GM18909 (cell line): ENCODE measurements at regions not wholly inside any gene's neighbourhood (a gene's known extent, or its start where the extent isn't known, plus 50 kb on each side); places are given as distances from the start of the nearest gene placed in this dataset.
"Not testable (repeated sequence)": the region's sequence is repeated elsewhere in the genome, so short reads cannot be mapped to it uniquely, and the experiment has no call there.

Experiments
- ATAC-seq: cut with Tn5 transposase; IDR thresholded peaks from one replicate; pipeline ENCODE4 v1.9.1; 2021; ENCODE audit warnings: mild to moderate bottlenecking; ENCODE audit not compliant: unreplicated experiment, poor library complexity

- ATAC-seq = no peak
These were observed 325.2 kb upstream of the CTNNB1 start for GRCh38 chr3:40873934-40874699.

- no peak for ATAC-seq
These were observed 323.7 kb upstream of the CTNNB1 start for GRCh38 chr3:40875581-40875980.

GRCh38 chr3:40876009-40876408 is 323.3 kb upstream of the CTNNB1 start:
- no peak for ATAC-seq

GRCh38 chr3:40876496-40876895 is 322.8 kb upstream of the CTNNB1 start:
- ATAC-seq = no peak

- ATAC-seq = no peak
These were observed 321.5 kb upstream of the CTNNB1 start for GRCh38 chr3:40877631-40878463.

- ATAC-seq = no peak
These were observed 320.8 kb upstream of the CTNNB1 start for GRCh38 chr3:40878464-40878905.

GRCh38 chr3:40885430-40885829 is 313.9 kb upstream of the CTNNB1 start:
- no peak for ATAC-seq

- no peak for ATAC-seq
These were observed 312.5 kb upstream of the CTNNB1 start for GRCh38 chr3:40886660-40887425.

- ATAC-seq = no peak
These were observed 308.1 kb upstream of the CTNNB1 start for GRCh38 chr3:40891186-40891585.

- ATAC-seq = no peak
These were observed 304.2 kb upstream of the CTNNB1 start for GRCh38 chr3:40895109-40895508.

- ATAC-seq = no peak
These were observed 300.0 kb upstream of the CTNNB1 start for GRCh38 chr3:40899286-40899712.

GRCh38 chr3:40901298-40901697 is 298.0 kb upstream of the CTNNB1 start:
- no peak for ATAC-seq

- ATAC-seq = no peak
These were observed 297.5 kb upstream of the CTNNB1 start for GRCh38 chr3:40901796-40902195.

GRCh38 chr3:40907907-40908465 is 291.3 kb upstream of the CTNNB1 start:
- ATAC-seq = not testable (repeated sequence)

- no peak for ATAC-seq
These were observed 290.7 kb upstream of the CTNNB1 start for GRCh38 chr3:40908612-40909011.

- ATAC-seq = no peak
These were observed 288.0 kb upstream of the CTNNB1 start for GRCh38 chr3:40911264-40911663.

GRCh38 chr3:40911928-40912327 is 287.4 kb upstream of the CTNNB1 start:
- peak; percentile 88 for ATAC-seq

GRCh38 chr3:40912461-40912860 is 286.8 kb upstream of the CTNNB1 start:
- no peak for ATAC-seq

- ATAC-seq = no peak
These were observed 286.1 kb upstream of the CTNNB1 start for GRCh38 chr3:40913192-40913591.

- no peak for ATAC-seq
These were observed 285.7 kb upstream of the CTNNB1 start for GRCh38 chr3:40913641-40914040.
